Natural killer cell (primary cell): ENCODE measurements at regions not wholly inside any gene's neighbourhood (a gene's known extent, or its start where the extent isn't known, plus 50 kb on each side); places are given as distances from the start of the nearest gene placed in this dataset.

Source experiments
- ATAC-seq, 3 donors: fragments of 150-1000 bp in 2 of 3; fragments of 200-7000 bp in 1 of 3; cut with Tn5 transposase; 1 replicate in 1 of 3; 2 replicates in 2 of 3; pipeline ENCODE4 v1.10.0; 2021; ENCODE audit warnings: mild to moderate bottlenecking in 2 of 3, moderate library complexity in 2 of 3
- DNase-seq, 2 donors: peaks; one replicate each; pipeline versions ENCODE4 v3.0.0 to v3.0.0-alpha.2; 2013 to 2021; ENCODE audit warnings: mixed read lengths in 1 of 2
- H3K27ac ChIP-seq: one replicate; pipeline ENCODE4 v1.5.1; 2013; ENCODE audit warnings: mild to moderate bottlenecking, low read length
- H3K27me3 ChIP-seq: one replicate; pipeline ENCODE4 v1.6.1; 2013; ENCODE audit warnings: low read length; ENCODE audit not compliant: control insufficient read depth, insufficient read depth
- H3K36me3 ChIP-seq: one replicate; pipeline ENCODE4 v1.6.1; 2013; ENCODE audit warnings: low read length; ENCODE audit not compliant: control insufficient read depth, insufficient read depth
- H3K4me1 ChIP-seq: one replicate; pipeline ENCODE4 v1.6.1; 2013; ENCODE audit warnings: low read length; ENCODE audit not compliant: control insufficient read depth, insufficient read depth
- H3K4me3 ChIP-seq: one replicate; pipeline ENCODE4 v1.5.1; 2013; ENCODE audit warnings: low read length
- H3K9me3 ChIP-seq: one replicate; pipeline ENCODE4 v1.6.1; 2013; ENCODE audit warnings: low read length; ENCODE audit not compliant: control insufficient read depth, insufficient read depth
- H3K27ac Mint-ChIP-seq, 2 donors: one replicate each; pipeline ENCODE4 v1.8.0; 2022; ENCODE audit warnings: mild to moderate bottlenecking in 2 of 2, mixed read lengths in 2 of 2, moderate library complexity in 1 of 2
- H3K27me3 Mint-ChIP-seq, 2 donors: one replicate each; pipeline ENCODE4 v1.8.0; 2022; ENCODE audit warnings: low read depth in 2 of 2, mixed read lengths in 2 of 2
- H3K36me3 Mint-ChIP-seq: one replicate; pipeline ENCODE4 v1.8.0; 2022; ENCODE audit warnings: mixed read lengths
- H3K4me1 Mint-ChIP-seq, 2 donors: one replicate each; pipeline ENCODE4 v1.8.0; 2022; ENCODE audit warnings: mixed read lengths in 2 of 2
- H3K4me3 Mint-ChIP-seq: one replicate; pipeline ENCODE4 v1.8.0; 2022; ENCODE audit warnings: mild to moderate bottlenecking, moderate library complexity, mixed read lengths
- H3K9me3 Mint-ChIP-seq, 2 donors: one replicate each; pipeline ENCODE4 v1.8.0; 2022; ENCODE audit warnings: mixed read lengths in 2 of 2
- WGBS: methylation state at CpG from one replicate; pipeline ENCODE4 v1.1.7; 2013; ENCODE audit warnings: missing lambda C conversion rate; ENCODE audit not compliant: insufficient coverage; 5-methylcytosine and 5-hydroxymethylcytosine counted together
- intact Hi-C: fragments of 100-400 bp; cut with micrococcal nuclease; formaldehyde crosslinking; loops from one replicate; pipeline ENCODE4 v1.14.2; 2022
- TF ChIP-seq, protein P1 (sequence below): fragments of 200-600 bp; IDR thresholded peaks from one replicate; pipeline ENCODE4 v1.8.0; 2022; ENCODE audit warnings: antibody characterized with exemption

DNA sequence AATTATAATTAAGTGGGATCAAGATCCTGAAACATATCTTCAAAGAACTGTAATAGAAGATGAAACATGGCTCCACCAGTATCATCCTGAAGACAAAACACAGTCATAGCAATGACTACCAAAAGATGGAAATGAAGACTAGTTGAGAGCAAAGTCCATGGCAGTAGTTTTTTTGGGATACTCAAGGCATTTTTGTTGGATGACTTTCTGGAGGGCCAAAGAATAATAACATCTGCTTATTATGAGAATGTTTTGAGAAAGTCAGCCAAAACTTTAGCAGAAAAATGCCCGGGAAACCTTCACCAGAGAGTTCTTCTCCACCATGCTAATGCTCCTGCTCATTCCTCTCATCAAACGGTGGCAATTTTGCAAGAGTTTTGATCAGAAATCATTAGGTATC lies 809.4 kb upstream of the RAG2 start:
- Histone ChIP-seq H3K27ac (no peak overlapping the region), H3K36me3 (no peaks in the 10 kb centered on the region), H3K9me3 (no peaks in the 10 kb centered on the region), H3K27me3 (no peaks in the 10 kb centered on the region), H3K4me1 (no peaks in the 10 kb centered on the region), H3K4me3 (no peak overlapping the region)
- ATAC-seq (no peak), DNase-seq (no peak)
- no peak overlapping the region for H3K4me3 Mint-ChIP-seq
- TF ChIP-seq, protein P1, sequence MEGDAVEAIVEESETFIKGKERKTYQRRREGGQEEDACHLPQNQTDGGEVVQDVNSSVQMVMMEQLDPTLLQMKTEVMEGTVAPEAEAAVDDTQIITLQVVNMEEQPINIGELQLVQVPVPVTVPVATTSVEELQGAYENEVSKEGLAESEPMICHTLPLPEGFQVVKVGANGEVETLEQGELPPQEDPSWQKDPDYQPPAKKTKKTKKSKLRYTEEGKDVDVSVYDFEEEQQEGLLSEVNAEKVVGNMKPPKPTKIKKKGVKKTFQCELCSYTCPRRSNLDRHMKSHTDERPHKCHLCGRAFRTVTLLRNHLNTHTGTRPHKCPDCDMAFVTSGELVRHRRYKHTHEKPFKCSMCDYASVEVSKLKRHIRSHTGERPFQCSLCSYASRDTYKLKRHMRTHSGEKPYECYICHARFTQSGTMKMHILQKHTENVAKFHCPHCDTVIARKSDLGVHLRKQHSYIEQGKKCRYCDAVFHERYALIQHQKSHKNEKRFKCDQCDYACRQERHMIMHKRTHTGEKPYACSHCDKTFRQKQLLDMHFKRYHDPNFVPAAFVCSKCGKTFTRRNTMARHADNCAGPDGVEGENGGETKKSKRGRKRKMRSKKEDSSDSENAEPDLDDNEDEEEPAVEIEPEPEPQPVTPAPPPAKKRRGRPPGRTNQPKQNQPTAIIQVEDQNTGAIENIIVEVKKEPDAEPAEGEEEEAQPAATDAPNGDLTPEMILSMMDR, result no peak
- intact Hi-C loops, result no loop called here
- H3K9me3 Mint-ChIP-seq, result peaks cover 0 to 6% of the 10 kb centered on the region in 2 donors
- 91% methylated on average over 2 of the region's 2 CpGs for WGBS
- no peak overlapping the region for H3K27ac Mint-ChIP-seq
- H3K27me3 Mint-ChIP-seq, result no peaks in the 10 kb centered on the region
- no peaks in the 10 kb centered on the region for H3K4me1 Mint-ChIP-seq
- no peaks in the 10 kb centered on the region for H3K36me3 Mint-ChIP-seq

DNA sequence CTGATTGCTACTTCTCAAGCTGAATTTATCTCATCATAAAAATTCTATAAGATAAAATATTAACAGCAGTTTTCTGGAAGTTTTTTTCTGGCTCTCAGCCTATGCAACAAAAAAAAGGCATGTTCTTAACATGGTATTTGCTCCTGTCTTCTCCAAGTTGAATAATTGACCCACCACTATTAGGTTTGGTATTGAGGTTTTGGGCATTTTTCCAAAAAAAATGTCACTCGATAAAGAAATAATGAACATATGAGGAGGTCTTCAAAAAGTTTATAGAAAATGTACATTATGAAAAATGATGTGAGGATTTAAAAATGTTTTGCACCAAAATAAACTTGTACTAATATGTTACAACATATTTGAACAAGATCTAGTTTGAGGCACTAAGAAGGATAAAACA lies 808.6 kb upstream of the RAG2 start:
- no peak overlapping the region for H3K27ac Mint-ChIP-seq
- H3K27me3 ChIP-seq, result no peaks in the 10 kb centered on the region
- H3K4me3 ChIP-seq, result no peak overlapping the region
- no CpG with 5 or more reads among the region's 1 CpG for WGBS
- ATAC-seq, result no peak
- H3K27ac ChIP-seq, result no peak overlapping the region
- no peaks in the 10 kb centered on the region for H3K36me3 ChIP-seq
- no peaks in the 10 kb centered on the region for H3K4me1 ChIP-seq
- no peaks in the 10 kb centered on the region for H3K27me3 Mint-ChIP-seq
- peaks cover 0 to 3% of the 10 kb centered on the region in 2 donors for H3K9me3 Mint-ChIP-seq
- H3K4me3 Mint-ChIP-seq, result no peak overlapping the region
- intact Hi-C loops, result no loop called here
- no peak for DNase-seq
- H3K9me3 ChIP-seq, result no peaks in the 10 kb centered on the region
- no peaks in the 10 kb centered on the region for H3K36me3 Mint-ChIP-seq
- H3K4me1 Mint-ChIP-seq, result no peaks in the 10 kb centered on the region
- TF ChIP-seq, protein P1, result no peak

DNA sequence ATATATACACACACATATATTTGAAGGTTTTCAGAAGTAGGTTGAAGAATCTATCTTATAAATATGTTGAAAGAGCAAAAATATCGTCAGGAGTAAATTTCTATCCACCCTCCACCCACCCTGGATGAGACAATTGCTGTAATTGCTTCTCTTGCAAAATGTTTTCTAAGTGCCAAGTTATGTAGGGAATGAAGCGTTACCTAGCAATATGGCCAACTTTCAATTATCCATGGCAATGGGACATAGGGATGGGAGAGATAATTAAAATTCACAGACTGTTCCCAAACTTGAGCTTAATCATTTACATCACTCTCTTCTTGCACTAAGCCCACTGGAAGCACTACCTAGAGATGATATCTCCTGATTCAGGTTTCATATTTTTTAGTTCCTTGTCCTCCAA lies 806.2 kb upstream of the RAG2 start:
- no peaks in the 10 kb centered on the region for H3K27me3 Mint-ChIP-seq
- Histone ChIP-seq H3K4me1 (no peaks in the 10 kb centered on the region), H3K36me3 (no peaks in the 10 kb centered on the region), H3K27me3 (no peaks in the 10 kb centered on the region), H3K4me3 (no peak overlapping the region), H3K27ac (no peak overlapping the region), H3K9me3 (no peaks in the 10 kb centered on the region)
- TF ChIP-seq, protein P1, result no peak
- intact Hi-C loops, result no loop called here
- no peaks in the 10 kb centered on the region for H3K36me3 Mint-ChIP-seq
- DNase-seq (no peak), ATAC-seq (no peak)
- H3K4me3 Mint-ChIP-seq, result no peak overlapping the region
- WGBS, result no CpG with 5 or more reads among the region's 2 CpGs
- peaks cover 0 to 3% of the 10 kb centered on the region in 2 donors for H3K9me3 Mint-ChIP-seq
- no peak overlapping the region for H3K27ac Mint-ChIP-seq
- no peaks in the 10 kb centered on the region for H3K4me1 Mint-ChIP-seq

DNA sequence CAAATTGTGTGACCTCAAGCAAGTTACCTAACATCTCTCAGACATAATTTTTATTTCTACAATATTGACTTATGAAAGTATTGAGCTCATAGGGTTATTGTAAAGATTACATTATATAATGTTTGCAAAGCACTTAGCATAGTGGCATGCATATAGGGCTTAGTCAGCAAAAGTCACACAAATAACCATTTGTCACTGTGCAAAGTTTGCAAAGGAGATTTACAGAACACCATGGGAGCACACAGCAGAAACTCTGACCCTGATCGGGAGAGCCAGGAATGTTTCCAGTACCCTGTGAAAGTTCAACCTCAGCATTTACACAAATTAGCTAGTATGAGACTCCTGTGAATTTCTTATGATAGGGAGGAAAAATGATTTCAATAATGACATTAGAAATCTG lies 804.6 kb upstream of the RAG2 start:
- TF ChIP-seq, protein P1, result no peak
- intact Hi-C loops, result no loop called here
- no peaks in the 10 kb centered on the region for H3K36me3 ChIP-seq
- H3K9me3 Mint-ChIP-seq, result peaks cover 0 to 3% of the 10 kb centered on the region in 2 donors
- no peaks in the 10 kb centered on the region for H3K27me3 ChIP-seq
- H3K4me1 Mint-ChIP-seq, result no peaks in the 10 kb centered on the region
- no peak overlapping the region for H3K27ac Mint-ChIP-seq
- H3K27ac ChIP-seq, result no peak overlapping the region
- H3K36me3 Mint-ChIP-seq, result no peaks in the 10 kb centered on the region
- H3K9me3 ChIP-seq, result no peaks in the 10 kb centered on the region
- no peak overlapping the region for H3K4me3 ChIP-seq
- ATAC-seq, result no peak
- no peak for DNase-seq
- no peaks in the 10 kb centered on the region for H3K4me1 ChIP-seq
- H3K4me3 Mint-ChIP-seq, result no peak overlapping the region
- WGBS, result no CpG with 5 or more reads among the region's 1 CpG
- H3K27me3 Mint-ChIP-seq, result no peaks in the 10 kb centered on the region
